Activated T-helper 9 cell treated with anti-CD3 and anti-CD28 coated beads, Interleukin-2, amount 50 U/mL, for 16 hours (primary cell): ENCODE measurements at regions not wholly inside any gene's neighbourhood (a gene's known extent, or its start where the extent isn't known, plus 50 kb on each side); places are given as distances from the start of the nearest gene placed in this dataset.

ENCODE experiments used
- DNase-seq: peaks from one replicate; pipeline ENCODE4 v3.0.0-alpha.2; 2020; ENCODE audit warnings: low read depth

GRCh38 chr3:59339818-59340217 lies 290.0 kb upstream of the CFAP20DC start:
- no peak for DNase-seq

GRCh38 chr3:59338934-59339333 lies 289.1 kb upstream of the CFAP20DC start:
- DNase-seq, result no peak

GRCh38 chr3:59335338-59335737 lies 285.5 kb upstream of the CFAP20DC start:
- DNase-seq, result no peak

GRCh38 chr3:59334585-59334984 lies 284.8 kb upstream of the CFAP20DC start:
- no peak for DNase-seq

GRCh38 chr3:59327376-59327808 lies 277.6 kb upstream of the CFAP20DC start:
- no peak for DNase-seq

GRCh38 chr3:59326246-59327024 lies 276.6 kb upstream of the CFAP20DC start:
- DNase-seq, result no peak

- DNase-seq, result no peak
These were observed 272.2 kb upstream of the CFAP20DC start for GRCh38 chr3:59321881-59322540.

GRCh38 chr3:59320080-59320479 lies 270.3 kb upstream of the CFAP20DC start:
- DNase-seq, result no peak

- no peak for DNase-seq
These were observed 269.6 kb upstream of the CFAP20DC start for GRCh38 chr3:59319442-59319841.

- DNase-seq, result no peak
These were observed 269.1 kb upstream of the CFAP20DC start for GRCh38 chr3:59318881-59319280.

GRCh38 chr3:59317386-59317785 lies 267.6 kb upstream of the CFAP20DC start:
- no peak for DNase-seq

- DNase-seq, result no peak
These were observed 267.0 kb upstream of the CFAP20DC start for GRCh38 chr3:59316688-59317275.

GRCh38 chr3:59313365-59313764 lies 263.5 kb upstream of the CFAP20DC start:
- peak; percentile 5 for DNase-seq

- no peak for DNase-seq
These were observed 261.4 kb upstream of the CFAP20DC start for GRCh38 chr3:59311231-59311630.

GRCh38 chr3:59310736-59311135 lies 260.9 kb upstream of the CFAP20DC start:
- no peak for DNase-seq

- DNase-seq, result no peak
These were observed 258.9 kb upstream of the CFAP20DC start for GRCh38 chr3:59308684-59309083.

- DNase-seq, result no peak
These were observed 258.2 kb upstream of the CFAP20DC start for GRCh38 chr3:59308001-59308400.

- no peak for DNase-seq
These were observed 256.6 kb upstream of the CFAP20DC start for GRCh38 chr3:59306436-59306835.

- DNase-seq, result no peak
These were observed 254.5 kb upstream of the CFAP20DC start for GRCh38 chr3:59304296-59304695.

GRCh38 chr3:59303452-59303851 lies 253.6 kb upstream of the CFAP20DC start:
- no peak for DNase-seq

GRCh38 chr3:59302442-59302841 lies 252.6 kb upstream of the CFAP20DC start:
- no peak for DNase-seq

- DNase-seq, result no peak
These were observed 250.9 kb upstream of the CFAP20DC start for GRCh38 chr3:59300733-59301132.

GRCh38 chr3:59299561-59299960 lies 249.7 kb upstream of the CFAP20DC start:
- no peak for DNase-seq
